Central memory CD8-positive, alpha-beta T cell (primary cell): ENCODE measurements at regions not wholly inside any gene's neighbourhood (a gene's known extent, or its start where the extent isn't known, plus 50 kb on each side); places are given as distances from the start of the nearest gene placed in this dataset.

Source experiments
- ATAC-seq: fragments of 150-1000 bp; cut with Tn5 transposase; replicated peaks from 2 replicates; pipeline ENCODE4 v1.10.0; 2022; ENCODE audit warnings: mild to moderate bottlenecking, moderate FRiP score, moderate number of reproducible peaks; ENCODE audit not compliant: poor library complexity, severe bottlenecking; ENCODE audit errors: extremely low read depth
- DNase-seq, 2 donors: peaks; one replicate each; pipeline ENCODE4 v3.0.0; 2021; ENCODE audit warnings: low spot score in 2 of 2
- H3K27ac Mint-ChIP-seq: one replicate; pipeline ENCODE4 v1.8.0; 2022; ENCODE audit warnings: low read depth, mild to moderate bottlenecking, moderate library complexity, mixed read lengths
- H3K27me3 Mint-ChIP-seq: one replicate; pipeline ENCODE4 v1.8.0; 2022; ENCODE audit warnings: mixed read lengths
- H3K36me3 Mint-ChIP-seq: one replicate; pipeline ENCODE4 v1.8.0; 2022; ENCODE audit warnings: mild to moderate bottlenecking, moderate library complexity, mixed read lengths; ENCODE audit not compliant: insufficient read depth
- H3K4me1 Mint-ChIP-seq: one replicate; pipeline ENCODE4 v1.8.0; 2022; ENCODE audit warnings: mixed read lengths
- H3K4me3 Mint-ChIP-seq: one replicate; pipeline ENCODE4 v1.8.0; 2022; ENCODE audit warnings: mild to moderate bottlenecking, moderate library complexity, mixed read lengths
- H3K9me3 Mint-ChIP-seq: one replicate; pipeline ENCODE4 v1.8.0; 2022; ENCODE audit warnings: mixed read lengths

GRCh38 chr2:12603781-12604295 lies 112.9 kb upstream of the TRIB2 start:
- Mint-ChIP-seq H3K4me1 (peaks cover 5% of the 10 kb centered on the region), H3K36me3 (no peaks in the 10 kb centered on the region), H3K4me3 (no peak overlapping the region), H3K9me3 (no peaks in the 10 kb centered on the region), H3K27ac (no peak overlapping the region), H3K27me3 (no peaks in the 10 kb centered on the region)
- DNase-seq (no peak), ATAC-seq (no peak)

- no peak overlapping the region for H3K27ac Mint-ChIP-seq
- no peak for DNase-seq
- no peaks in the 10 kb centered on the region for H3K36me3 Mint-ChIP-seq
- no peak for ATAC-seq
- no peaks in the 10 kb centered on the region for H3K9me3 Mint-ChIP-seq
- H3K4me3 Mint-ChIP-seq: no peak overlapping the region
- H3K4me1 Mint-ChIP-seq: peaks cover 5% of the 10 kb centered on the region
- H3K27me3 Mint-ChIP-seq: no peaks in the 10 kb centered on the region
These were observed 112.4 kb upstream of the TRIB2 start for GRCh38 chr2:12604341-12604740.

GRCh38 chr2:12605366-12605765 lies 111.4 kb upstream of the TRIB2 start:
- no peak for ATAC-seq
- H3K4me3 Mint-ChIP-seq: no peak overlapping the region

GRCh38 chr2:12605936-12606335 lies 110.8 kb upstream of the TRIB2 start:
- Mint-ChIP-seq H3K27ac (no peak overlapping the region), H3K4me1 (peaks cover 5% of the 10 kb centered on the region), H3K27me3 (no peaks in the 10 kb centered on the region), H3K4me3 (no peak overlapping the region), H3K36me3 (no peaks in the 10 kb centered on the region), H3K9me3 (no peaks in the 10 kb centered on the region)
- DNase-seq: no peak
- no peak for ATAC-seq

More at GRCh38 chr2:12605366-12605765, 111.4 kb upstream of the TRIB2 start:
- H3K9me3 Mint-ChIP-seq: no peaks in the 10 kb centered on the region
- H3K4me1 Mint-ChIP-seq: peaks cover 5% of the 10 kb centered on the region
- H3K27ac Mint-ChIP-seq: no peak overlapping the region
- H3K27me3 Mint-ChIP-seq: no peaks in the 10 kb centered on the region
- DNase-seq: no peak
- no peaks in the 10 kb centered on the region for H3K36me3 Mint-ChIP-seq

- ATAC-seq (no peak), DNase-seq (no peak)
- Mint-ChIP-seq H3K4me1 (peaks cover 5% of the 10 kb centered on the region), H3K27ac (no peak overlapping the region), H3K9me3 (no peaks in the 10 kb centered on the region), H3K4me3 (no peak overlapping the region), H3K36me3 (no peaks in the 10 kb centered on the region), H3K27me3 (no peaks in the 10 kb centered on the region)
These were observed 110.2 kb upstream of the TRIB2 start for GRCh38 chr2:12606472-12607000.

- Mint-ChIP-seq H3K27me3 (no peaks in the 10 kb centered on the region), H3K27ac (no peak overlapping the region), H3K4me3 (no peak overlapping the region), H3K4me1 (no peaks in the 10 kb centered on the region), H3K36me3 (no peaks in the 10 kb centered on the region), H3K9me3 (no peaks in the 10 kb centered on the region)
- ATAC-seq (no peak), DNase-seq (no peak)
These were observed 108.8 kb upstream of the TRIB2 start for GRCh38 chr2:12607971-12608370.

- no peaks in the 10 kb centered on the region for H3K27me3 Mint-ChIP-seq
- DNase-seq: no peak
- no peak overlapping the region for H3K27ac Mint-ChIP-seq
- no peaks in the 10 kb centered on the region for H3K36me3 Mint-ChIP-seq
- H3K4me1 Mint-ChIP-seq: no peaks in the 10 kb centered on the region
- H3K9me3 Mint-ChIP-seq: no peaks in the 10 kb centered on the region
- ATAC-seq: no peak
- no peak overlapping the region for H3K4me3 Mint-ChIP-seq
These were observed 106.4 kb upstream of the TRIB2 start for GRCh38 chr2:12610314-12610713.

GRCh38 chr2:12612168-12612567 lies 104.6 kb upstream of the TRIB2 start:
- no peak overlapping the region for H3K4me3 Mint-ChIP-seq
- no peaks in the 10 kb centered on the region for H3K27me3 Mint-ChIP-seq
- H3K36me3 Mint-ChIP-seq: no peaks in the 10 kb centered on the region
- DNase-seq: no peak
- no peaks in the 10 kb centered on the region for H3K9me3 Mint-ChIP-seq
- H3K4me1 Mint-ChIP-seq: no peaks in the 10 kb centered on the region
- no peak for ATAC-seq
- H3K27ac Mint-ChIP-seq: no peak overlapping the region

- Mint-ChIP-seq H3K9me3 (no peaks in the 10 kb centered on the region), H3K4me3 (no peak overlapping the region), H3K27ac (no peak overlapping the region)
These were observed 104.1 kb upstream of the TRIB2 start for GRCh38 chr2:12612671-12613070.

GRCh38 chr2:12613137-12613835 lies 103.5 kb upstream of the TRIB2 start:
- DNase-seq (no peak), ATAC-seq (no peak)
- Mint-ChIP-seq H3K36me3 (no peaks in the 10 kb centered on the region), H3K4me1 (no peaks in the 10 kb centered on the region), H3K27ac (peak overlapping the region; percentile 29), H3K9me3 (no peaks in the 10 kb centered on the region), H3K27me3 (no peaks in the 10 kb centered on the region), H3K4me3 (no peak overlapping the region)

More at GRCh38 chr2:12612671-12613070, 104.1 kb upstream of the TRIB2 start:
- Mint-ChIP-seq H3K4me1 (no peaks in the 10 kb centered on the region), H3K27me3 (no peaks in the 10 kb centered on the region), H3K36me3 (no peaks in the 10 kb centered on the region)
- DNase-seq (no peak), ATAC-seq (no peak)

- no peaks in the 10 kb centered on the region for H3K36me3 Mint-ChIP-seq
- peaks cover 8% of the 10 kb centered on the region for H3K4me1 Mint-ChIP-seq
- H3K27me3 Mint-ChIP-seq: no peaks in the 10 kb centered on the region
These were observed 101.2 kb upstream of the TRIB2 start for GRCh38 chr2:12615509-12615908.

GRCh38 chr2:12616456-12617156 lies 100.1 kb upstream of the TRIB2 start:
- Mint-ChIP-seq H3K27me3 (no peaks in the 10 kb centered on the region), H3K27ac (no peak overlapping the region), H3K36me3 (no peaks in the 10 kb centered on the region), H3K4me1 (peaks cover 8% of the 10 kb centered on the region), H3K4me3 (no peak overlapping the region), H3K9me3 (no peaks in the 10 kb centered on the region)
- DNase-seq: no peak
- no peak for ATAC-seq

More at GRCh38 chr2:12615509-12615908, 101.2 kb upstream of the TRIB2 start:
- no peak for ATAC-seq
- DNase-seq: no peak
- Mint-ChIP-seq H3K9me3 (no peaks in the 10 kb centered on the region), H3K4me3 (no peak overlapping the region), H3K27ac (no peak overlapping the region)

- no peaks in the 10 kb centered on the region for H3K27me3 Mint-ChIP-seq
- no peaks in the 10 kb centered on the region for H3K36me3 Mint-ChIP-seq
- no peak for DNase-seq
- peaks cover 8% of the 10 kb centered on the region for H3K4me1 Mint-ChIP-seq
- no peaks in the 10 kb centered on the region for H3K9me3 Mint-ChIP-seq
- H3K4me3 Mint-ChIP-seq: no peak overlapping the region
- no peak for ATAC-seq
- H3K27ac Mint-ChIP-seq: no peak overlapping the region
These were observed 99.4 kb upstream of the TRIB2 start for GRCh38 chr2:12617366-12617765.
